Embryonic facial prominence (tissue), 1 donor: ENCODE measurements at regions not wholly inside any gene's neighbourhood (a gene's known extent, or its start where the extent isn't known, plus 50 kb on each side); places are given as distances from the start of the nearest gene placed in this dataset.
"Not testable (repeated sequence)": the region's sequence is repeated elsewhere in the genome, so short reads cannot be mapped to it uniquely, and the experiment has no call there.

ENCODE experiments used
- DNase-seq: peaks from one replicate; pipeline ENCODE4 v3.0.0-alpha.2; 2016; ENCODE audit errors: extremely low spot score

- DNase-seq = no peak
These were observed 382.8 kb downstream of the SEC14L1 start for GRCh38 chr17:77523540-77523939.

- no peak for DNase-seq
These were observed 385.5 kb downstream of the SEC14L1 start for GRCh38 chr17:77526259-77526711.

- no peak for DNase-seq
These were observed 386.1 kb downstream of the SEC14L1 start for GRCh38 chr17:77526728-77527350.

GRCh38 chr17:77527409-77527808 lies 386.6 kb downstream of the SEC14L1 start:
- DNase-seq = no peak

- DNase-seq = no peak
These were observed 387.2 kb downstream of the SEC14L1 start for GRCh38 chr17:77527836-77528505.

- peak; percentile 58 for DNase-seq
These were observed 388.0 kb downstream of the SEC14L1 start for GRCh38 chr17:77528516-77529327.

- no peak for DNase-seq
These were observed 388.5 kb downstream of the SEC14L1 start for GRCh38 chr17:77529328-77529650.

- no peak for DNase-seq
These were observed 389.8 kb downstream of the SEC14L1 start for GRCh38 chr17:77530591-77530990.

- no peak for DNase-seq
These were observed 390.2 kb downstream of the SEC14L1 start for GRCh38 chr17:77531002-77531401.

- DNase-seq = no peak
These were observed 390.9 kb downstream of the SEC14L1 start for GRCh38 chr17:77531641-77532040.

- not testable (repeated sequence) for DNase-seq
These were observed 392.9 kb downstream of the SEC14L1 start for GRCh38 chr17:77533697-77534096.

GRCh38 chr17:77534137-77534536 lies 393.4 kb downstream of the SEC14L1 start:
- no peak for DNase-seq

GRCh38 chr17:77535435-77535834 lies 394.7 kb downstream of the SEC14L1 start:
- DNase-seq = no peak

GRCh38 chr17:77535892-77536291 lies 395.1 kb downstream of the SEC14L1 start:
- DNase-seq = no peak

GRCh38 chr17:77537566-77537965 lies 396.8 kb downstream of the SEC14L1 start:
- no peak for DNase-seq

- DNase-seq = no peak
These were observed 399.8 kb downstream of the SEC14L1 start for GRCh38 chr17:77540531-77540930.

- DNase-seq = no peak
These were observed 400.2 kb downstream of the SEC14L1 start for GRCh38 chr17:77540975-77541374.

- no peak for DNase-seq
These were observed 401.2 kb downstream of the SEC14L1 start for GRCh38 chr17:77542011-77542410.

- peak; percentile 67 for DNase-seq
These were observed 402.1 kb downstream of the SEC14L1 start for GRCh38 chr17:77542551-77543490.

- DNase-seq = no peak
These were observed 403.0 kb downstream of the SEC14L1 start for GRCh38 chr17:77543801-77544200.

GRCh38 chr17:77544347-77545110 lies 403.8 kb downstream of the SEC14L1 start:
- DNase-seq = no peak
